AG04450 (cell line): ENCODE measurements at regions not wholly inside any gene's neighbourhood (a gene's known extent, or its start where the extent isn't known, plus 50 kb on each side); places are given as distances from the start of the nearest gene placed in this dataset.

Experiments
- CTCF ChIA-PET: fragments of 300-600, 350-600 bp; formaldehyde crosslinking; extraction: SDS; loops from one replicate; lab custom pipeline; 2022; ENCODE audit warnings: antibody characterized with exemption, inconsistent platforms; lab: Charles Lee
- POLR2A ChIA-PET: fragments of 350-600 bp; formaldehyde crosslinking; extraction: SDS; loops from one replicate; lab custom pipeline; 2021; ENCODE audit warnings: antibody characterized with exemption, inconsistent platforms; lab: Yijun Ruan, JAX
- DNase-seq: peaks from one replicate; pipeline ENCODE4 v3.0.0-alpha.2; 2011; ENCODE audit warnings: low read depth, low spot score
- H3K27ac ChIP-seq: one replicate; pipeline ENCODE4 v1.5.1; 2012; ENCODE audit warnings: low read depth, low read length, control low read depth
- H3K27me3 ChIP-seq: one replicate; pipeline ENCODE4 v1.6.0; 2012; ENCODE audit warnings: low read length; ENCODE audit not compliant: control insufficient read depth, insufficient read depth
- H3K4me3 ChIP-seq: 2 replicates; pipeline ENCODE4 v1.5.1; 2011; ENCODE audit warnings: mild to moderate bottlenecking, low read depth, low read length, control low read depth
- H3K9me3 ChIP-seq: 2 replicates; pipeline ENCODE4 v1.5.1; 2012; ENCODE audit warnings: low read length; ENCODE audit not compliant: control insufficient read depth, insufficient read depth
- TF ChIP-seq, protein P1 (sequence below): IDR thresholded peaks from 2 replicates; pipeline ENCODE4 v1.5.1; 2011; ENCODE audit warnings: low read depth, low read length, control low read depth, inconsistent platforms

- no peak overlapping the region for H3K27ac ChIP-seq
- TF ChIP-seq, protein P1, sequence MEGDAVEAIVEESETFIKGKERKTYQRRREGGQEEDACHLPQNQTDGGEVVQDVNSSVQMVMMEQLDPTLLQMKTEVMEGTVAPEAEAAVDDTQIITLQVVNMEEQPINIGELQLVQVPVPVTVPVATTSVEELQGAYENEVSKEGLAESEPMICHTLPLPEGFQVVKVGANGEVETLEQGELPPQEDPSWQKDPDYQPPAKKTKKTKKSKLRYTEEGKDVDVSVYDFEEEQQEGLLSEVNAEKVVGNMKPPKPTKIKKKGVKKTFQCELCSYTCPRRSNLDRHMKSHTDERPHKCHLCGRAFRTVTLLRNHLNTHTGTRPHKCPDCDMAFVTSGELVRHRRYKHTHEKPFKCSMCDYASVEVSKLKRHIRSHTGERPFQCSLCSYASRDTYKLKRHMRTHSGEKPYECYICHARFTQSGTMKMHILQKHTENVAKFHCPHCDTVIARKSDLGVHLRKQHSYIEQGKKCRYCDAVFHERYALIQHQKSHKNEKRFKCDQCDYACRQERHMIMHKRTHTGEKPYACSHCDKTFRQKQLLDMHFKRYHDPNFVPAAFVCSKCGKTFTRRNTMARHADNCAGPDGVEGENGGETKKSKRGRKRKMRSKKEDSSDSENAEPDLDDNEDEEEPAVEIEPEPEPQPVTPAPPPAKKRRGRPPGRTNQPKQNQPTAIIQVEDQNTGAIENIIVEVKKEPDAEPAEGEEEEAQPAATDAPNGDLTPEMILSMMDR, result no peak
- DNase-seq, result peak; percentile 32
- ChIA-PET CTCF (no interaction called here), POLR2A (no interaction called here)
- no peak overlapping the region for H3K4me3 ChIP-seq
- peaks cover 9% of the 10 kb centered on the region for H3K9me3 ChIP-seq
- H3K27me3 ChIP-seq, result no peaks in the 10 kb centered on the region
These were observed 1061.8 kb upstream of the CITED2 start for GRCh38 chr6:140436023-140436811.

GRCh38 chr6:140434761-140435160 is 1060.3 kb upstream of the CITED2 start:
- POLR2A ChIA-PET, result no interaction called here
- TF ChIP-seq, protein P1, result no peak
- no peak overlapping the region for H3K27ac ChIP-seq
- H3K27me3 ChIP-seq, result no peaks in the 10 kb centered on the region
- no peak for DNase-seq
- CTCF ChIA-PET, result no interaction called here
- H3K4me3 ChIP-seq, result no peak overlapping the region
- peaks cover 9% of the 10 kb centered on the region for H3K9me3 ChIP-seq

- TF ChIP-seq, protein P1, result no peak
- DNase-seq, result no peak
- POLR2A ChIA-PET, result no interaction called here
- no peak overlapping the region for H3K4me3 ChIP-seq
- H3K9me3 ChIP-seq, result peaks cover 9% of the 10 kb centered on the region
- H3K27me3 ChIP-seq, result no peaks in the 10 kb centered on the region
- no peak overlapping the region for H3K27ac ChIP-seq
- CTCF ChIA-PET, result no interaction called here
These were observed 1058.6 kb upstream of the CITED2 start for GRCh38 chr6:140433072-140433471.

GRCh38 chr6:140427842-140428241 is 1053.4 kb upstream of the CITED2 start:
- H3K4me3 ChIP-seq, result no peak overlapping the region
- POLR2A ChIA-PET, result no interaction called here
- TF ChIP-seq, protein P1, result no peak
- no peak for DNase-seq
- no peak overlapping the region for H3K27ac ChIP-seq
- CTCF ChIA-PET, result no interaction called here
- no peaks in the 10 kb centered on the region for H3K9me3 ChIP-seq
- H3K27me3 ChIP-seq, result no peaks in the 10 kb centered on the region

DNA sequence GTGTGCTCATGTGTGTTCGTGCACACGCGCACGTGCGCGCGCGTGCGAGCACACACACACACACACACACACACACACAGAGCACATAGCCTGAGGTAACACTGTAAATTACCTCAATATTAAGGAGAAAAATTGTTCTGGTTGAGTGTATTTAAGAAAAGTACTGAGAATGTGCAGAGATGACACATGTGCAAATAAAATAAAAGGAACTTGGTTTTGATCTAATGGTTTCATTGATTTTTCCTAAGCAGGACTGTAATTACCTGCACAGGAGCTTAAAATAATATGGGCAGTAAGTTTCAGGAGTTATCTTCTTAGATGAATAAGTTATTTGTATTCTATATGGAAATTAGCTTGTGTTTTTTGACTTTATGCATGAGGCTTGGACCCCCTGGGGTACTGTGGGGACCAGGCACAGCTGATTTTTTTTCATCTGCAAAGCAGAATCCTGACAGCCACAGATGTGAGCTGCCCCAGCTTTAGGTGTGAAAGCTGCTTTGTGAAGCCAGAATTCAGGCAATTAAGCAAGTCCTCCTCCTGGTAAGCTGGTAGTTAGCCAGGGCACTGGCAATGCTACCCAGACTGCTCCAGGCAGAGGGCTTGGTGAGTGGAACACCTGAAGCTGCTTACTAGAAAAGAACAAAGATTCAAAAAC is 1040.6 kb upstream of the CITED2 start:
- Histone ChIP-seq H3K27me3 (no peaks in the 10 kb centered on the region), H3K4me3 (no peak overlapping the region), H3K9me3 (no peaks in the 10 kb centered on the region; the same call in 1 of the 2 replicates), H3K27ac (no peak overlapping the region)
- TF ChIP-seq, protein P1, result no peak
- no peak for DNase-seq
- ChIA-PET POLR2A (interaction anchor here (0.7 kb wide), 1 partner anchor 449 kb away, joined by 3 read pairs; no protein-coding TSS in a partner anchor), CTCF (no interaction called here)
